MCF 10A (cell line): ENCODE measurements at regions not wholly inside any gene's neighbourhood (a gene's known extent, or its start where the extent isn't known, plus 50 kb on each side); places are given as distances from the start of the nearest gene placed in this dataset.

Source experiments
- BruUV-seq: library from RNA; stranded (reverse); fragments of 400-500 nt; replicated peaks from 2 replicates; lab custom pipeline; 2021; lab: Mats Ljungman, UMichigan
- CTCF ChIA-PET: fragments of 300-600 bp; sonication (Branson Sonifier 250); formaldehyde crosslinking; extraction: SDS; loops from one replicate; lab custom pipeline; 2021; ENCODE audit warnings: antibody characterized with exemption, inconsistent platforms; lab: Yijun Ruan, JAX
- POLR2A ChIA-PET: fragments of 300-600, 350-650 bp; sonication (Branson Sonifier 250); formaldehyde crosslinking; extraction: SDS; loops from one replicate; lab custom pipeline; 2020; ENCODE audit warnings: antibody characterized with exemption, inconsistent platforms; lab: Yijun Ruan, JAX
- DNase-seq: peaks from one replicate; pipeline ENCODE4 v3.0.0-alpha.2; 2018; ENCODE audit not compliant: unreplicated experiment
- H3K27ac Mint-ChIP-seq: one replicate; pipeline ENCODE4 v1.8.0; 2022; ENCODE audit warnings: mild to moderate bottlenecking, low read depth, mixed read lengths; ENCODE audit not compliant: unreplicated experiment
- H3K27me3 Mint-ChIP-seq: one replicate; pipeline ENCODE4 v1.8.0; 2022; ENCODE audit warnings: mixed read lengths; ENCODE audit not compliant: insufficient read depth, unreplicated experiment
- H3K36me3 Mint-ChIP-seq: one replicate; pipeline ENCODE4 v1.8.0; 2022; ENCODE audit warnings: mild to moderate bottlenecking, moderate library complexity, mixed read lengths; ENCODE audit not compliant: insufficient read depth, unreplicated experiment
- H3K4me1 Mint-ChIP-seq: one replicate; pipeline ENCODE4 v1.8.0; 2022; ENCODE audit warnings: mixed read lengths; ENCODE audit not compliant: insufficient read depth, unreplicated experiment
- H3K4me3 Mint-ChIP-seq: one replicate; pipeline ENCODE4 v1.8.0; 2022; ENCODE audit warnings: mild to moderate bottlenecking, moderate library complexity, mixed read lengths; ENCODE audit not compliant: unreplicated experiment
- H3K9me3 Mint-ChIP-seq: one replicate; pipeline ENCODE4 v1.8.0; 2022; ENCODE audit warnings: mixed read lengths; ENCODE audit not compliant: unreplicated experiment
- CTCF ChIP-seq: fragments of 200-600 bp; IDR thresholded peaks from one replicate; pipeline ENCODE4 v1.8.0; 2022; ENCODE audit warnings: antibody characterized with exemption, mild to moderate bottlenecking; ENCODE audit not compliant: unreplicated experiment
- intact Hi-C: fragments of 100-400 bp; cut with micrococcal nuclease; formaldehyde crosslinking; loops from 2 replicates; pipeline ENCODE4 v1.14.1; 2022

DNA sequence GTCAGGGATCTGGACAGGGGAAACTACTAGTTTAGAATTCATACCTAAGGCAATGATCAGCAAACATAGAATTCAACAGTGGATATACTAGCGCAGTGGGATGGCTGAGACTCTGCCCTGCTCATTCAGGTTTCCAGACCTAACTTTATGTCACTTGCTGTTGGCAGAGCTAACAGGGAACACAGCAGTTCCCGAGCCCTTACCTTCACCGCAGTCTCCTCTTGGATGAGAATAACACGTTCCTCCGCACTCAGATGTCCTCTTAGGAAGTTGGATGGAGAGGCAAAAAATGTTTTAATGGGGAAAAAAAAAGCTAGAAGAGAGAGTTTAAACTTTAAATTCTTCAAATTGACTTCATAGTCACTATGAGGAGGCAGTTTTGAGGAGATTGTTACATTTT is 159.7 kb upstream of the FREM2 start:
- intact Hi-C loops = loop anchor here (10.0 kb wide), 1 partner anchor 172 kb away; no protein-coding TSS in a partner anchor
- Mint-ChIP-seq H3K4me3 (no peak overlapping the region), H3K36me3 (no peaks in the 10 kb centered on the region), H3K27me3 (peaks cover 22% of the 10 kb centered on the region), H3K4me1 (no peaks in the 10 kb centered on the region), H3K9me3 (no peaks in the 10 kb centered on the region), H3K27ac (no peak overlapping the region)
- no peak for TF ChIP-seq CTCF
- CTCF ChIA-PET = no interaction called here
- POLR2A ChIA-PET = no interaction called here
- BruUV-seq = no TSS peak
- no peak for DNase-seq

GRCh38 chr13:38528986-38529385 is 157.9 kb upstream of the FREM2 start:
- no TSS peak for BruUV-seq
- Mint-ChIP-seq H3K36me3 (no peaks in the 10 kb centered on the region), H3K4me1 (no peaks in the 10 kb centered on the region), H3K9me3 (no peaks in the 10 kb centered on the region), H3K4me3 (no peak overlapping the region), H3K27ac (no peak overlapping the region), H3K27me3 (peaks cover 22% of the 10 kb centered on the region)
- ChIA-PET CTCF (interaction anchor here (0.7 to 3.6 kb wide), 10 partner anchors 13 to 911 kb away, joined by 3 to 30 read pairs (median 4); partner anchors contain the start of gene TRPC4), POLR2A (interaction anchor here (1.0 to 1.2 kb wide), 2 partner anchors 179 to 659 kb away, joined by 3 to 4 read pairs; partner anchors contain the start of genes TRPC4 and UFM1)
- no peak for TF ChIP-seq CTCF
- intact Hi-C loops = loop anchor here (10.0 kb wide), 1 partner anchor 174 kb away; no protein-coding TSS in a partner anchor
- DNase-seq = no peak

DNA sequence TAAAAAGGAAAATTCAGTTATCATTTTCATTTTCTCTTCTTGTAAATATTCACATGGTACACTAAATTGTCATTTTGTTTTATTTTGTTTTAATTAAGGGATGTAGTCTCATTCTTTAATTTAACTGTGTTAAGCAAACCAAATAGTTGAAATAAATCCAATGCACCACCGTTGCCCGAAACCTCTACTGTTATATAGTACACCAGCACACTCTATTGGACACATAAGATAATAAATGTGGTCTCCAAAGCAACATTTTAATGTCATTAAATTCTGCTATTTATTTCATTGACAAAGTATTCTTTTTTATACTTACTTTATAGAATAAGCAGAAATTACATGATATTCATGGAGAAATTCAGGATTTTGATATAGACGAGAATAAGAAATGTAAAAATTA is 156.4 kb upstream of the FREM2 start:
- H3K4me3 Mint-ChIP-seq = no peak overlapping the region
- CTCF ChIA-PET = interaction anchor here (0.6 to 3.6 kb wide), 9 partner anchors 12 to 889 kb away, joined by 3 to 30 read pairs (median 4); partner anchors contain the start of gene TRPC4
- intact Hi-C loops = loop anchor here (1.0 to 5.0 kb wide), 4 partner anchors 52 to 890 kb away; no protein-coding TSS in a partner anchor

GRCh38 chr13:38535261-38535660 is 151.6 kb upstream of the FREM2 start:
- Mint-ChIP-seq H3K4me1 (no peaks in the 10 kb centered on the region), H3K36me3 (no peaks in the 10 kb centered on the region), H3K9me3 (no peaks in the 10 kb centered on the region), H3K4me3 (no peak overlapping the region), H3K27ac (no peak overlapping the region), H3K27me3 (peaks cover 29% of the 10 kb centered on the region)
- no peak for DNase-seq
- CTCF ChIA-PET = interaction anchor here (0.6 to 1.2 kb wide), 2 partner anchors 496 to 667 kb away, joined by 3 read pairs; no protein-coding TSS in a partner anchor
- intact Hi-C loops = no loop called here
- POLR2A ChIA-PET = no interaction called here
- no TSS peak for BruUV-seq
- TF ChIP-seq CTCF = no peak

More for the DNA sequence above, 156.4 kb upstream of the FREM2 start:
- peak; percentile 33 for DNase-seq
- Mint-ChIP-seq H3K27ac (no peak overlapping the region), H3K9me3 (no peaks in the 10 kb centered on the region), H3K27me3 (peaks cover 29% of the 10 kb centered on the region), H3K4me1 (no peaks in the 10 kb centered on the region), H3K36me3 (no peaks in the 10 kb centered on the region)
- POLR2A ChIA-PET = no interaction called here
- no TSS peak for BruUV-seq
- peak; percentile 42 for TF ChIP-seq CTCF
